Stomach (tissue), 8 donors: ENCODE measurements at regions not wholly inside any gene's neighbourhood (a gene's known extent, or its start where the extent isn't known, plus 50 kb on each side); places are given as distances from the start of the nearest gene placed in this dataset.

ENCODE experiments used
- DNase-seq, 2 donors: peaks; one replicate each; pipeline versions ENCODE4 v3.0.0 to v3.0.0-alpha.2; 2013 to 2019
- H3K27ac ChIP-seq, 5 donors: fragments of 200-600 bp in 4 of 5; sonication (generic) in 4 of 5; one replicate each; pipeline ENCODE4 v1.5.1; 2013 to 2019; ENCODE audit warnings: mild to moderate bottlenecking in 1 of 5, moderate library complexity in 1 of 5
- H3K27me3 ChIP-seq, 3 donors: fragments of 200-600 bp; sonication (generic); one replicate each; pipeline ENCODE4 v1.5.1; 2017 to 2019; ENCODE audit warnings: mixed run types in 1 of 3
- H3K36me3 ChIP-seq, 4 donors: fragments of 200-600 bp; sonication (generic); 1 replicate in 3 of 4; 2 replicates in 1 of 4; pipeline ENCODE4 v1.5.1; 2016 to 2019
- H3K4me1 ChIP-seq, 4 donors: fragments of 200-600 bp; sonication (generic); one replicate each; pipeline ENCODE4 v1.5.1; 2016 to 2019
- H3K4me3 ChIP-seq, 4 donors: fragments of 200-600 bp; sonication (generic) in 3 of 4; one replicate each; pipeline ENCODE4 v1.5.1; 2016 to 2019; ENCODE audit warnings: mild to moderate bottlenecking in 1 of 4
- H3K9me3 ChIP-seq, 4 donors: fragments of 200-600 bp; sonication (generic); one replicate each; pipeline ENCODE4 v1.5.1; 2016 to 2019
- CTCF ChIP-seq, 7 experiments: fragments of 450-650 bp in 4 of 7; fragments of 200-600 bp in 3 of 7; sonication (generic) in 3 of 7; IDR thresholded peaks; one replicate each; pipeline ENCODE4 v1.5.1; 2016 to 2019; ENCODE audit warnings: antibody characterized with exemption in 7 of 7, control low read depth in 2 of 7, mild to moderate bottlenecking in 1 of 7
- EP300 ChIP-seq: sonication (generic); formaldehyde crosslinking; IDR thresholded peaks from one replicate; pipeline ENCODE4 v1.6.1; 2017; ENCODE audit warnings: antibody characterized with exemption
- POLR2A ChIP-seq, 4 donors: fragments of 450-650 bp; IDR thresholded peaks; one replicate each; pipeline ENCODE4 v1.6.1; 2016; ENCODE audit warnings: antibody characterized with exemption in 4 of 4, control low read depth in 2 of 4, mild to moderate bottlenecking in 1 of 4, moderate library complexity in 1 of 4
- POLR2AphosphoS5 ChIP-seq, 3 donors: sonication (generic); formaldehyde crosslinking; IDR thresholded peaks; one replicate each; pipeline ENCODE4 v1.6.1; 2016; ENCODE audit warnings: antibody characterized with exemption in 3 of 3
- WGBS, 5 donors: extraction: QIAGEN DNeasy Blood & Tissue Kit in 3 of 5; methylation state at CpG; one replicate each; pipeline versions ENCODE4 v1.1.5 to v1.1.7; 2013 to 2018; 5-methylcytosine and 5-hydroxymethylcytosine counted together
- intact Hi-C: fragments of 100-400 bp; cut with DNase I; formaldehyde crosslinking; loops from one replicate; pipeline ENCODE4 v1.15.1; 2023; ENCODE audit warnings: low total_unique reads
- donor health status: healthy with polysubstance abuse.
- donor health status: Bipolar disorder and iron deficiency.
- donor health status: healthy.

- peak in 1 of 2 donors; percentile 48 for DNase-seq
- peak overlapping the region in 1 of 5 donors; percentile 8 for H3K27ac ChIP-seq
- no peaks in the 10 kb centered on the region for H3K4me1 ChIP-seq
- H3K27me3 ChIP-seq = no peaks in the 10 kb centered on the region
- no peak overlapping the region for H3K4me3 ChIP-seq
- intact Hi-C loops = no loop called here
- H3K36me3 ChIP-seq = no peaks in the 10 kb centered on the region
- no peaks in the 10 kb centered on the region for H3K9me3 ChIP-seq
- 76 to 90% (median 81%) methylated on average over 2 of the region's 2 CpGs for WGBS, 5 donors
- TF ChIP-seq EP300 (no peak), POLR2A (IDR thresholded peaks at IDR 0.05) (no peak), POLR2AphosphoS5 (IDR thresholded peaks at IDR 0.05) (no peak), CTCF (IDR thresholded peaks at IDR 0.05) (no peak)
Observed at GRCh38 chr4:125760201-125760819, 445.6 kb downstream of the FAT4 start.

GRCh38 chr4:125760956-125761355 is 446.2 kb downstream of the FAT4 start:
- DNase-seq = no peak
- H3K27me3 ChIP-seq = no peaks in the 10 kb centered on the region
- no peak overlapping the region for H3K27ac ChIP-seq
- no peak for TF ChIP-seq CTCF (IDR thresholded peaks at IDR 0.05)
- no peaks in the 10 kb centered on the region for H3K4me1 ChIP-seq
- intact Hi-C loops = no loop called here
- WGBS, 5 donors = 65 to 77% (median 70%) methylated on average over 3 of the region's 3 CpGs
- no peaks in the 10 kb centered on the region for H3K36me3 ChIP-seq
- H3K4me3 ChIP-seq = no peak overlapping the region
- H3K9me3 ChIP-seq = no peaks in the 10 kb centered on the region

- no peak for DNase-seq
- intact Hi-C loops = no loop called here
- WGBS, 5 donors = 55 to 74% (median 66%) methylated on average over 3 of the region's 3 CpGs
Observed at GRCh38 chr4:125762537-125762936, 447.8 kb downstream of the FAT4 start.

GRCh38 chr4:125765941-125766340 is 451.2 kb downstream of the FAT4 start:
- Histone ChIP-seq H3K4me3 (no peak overlapping the region), H3K27me3 (no peaks in the 10 kb centered on the region), H3K4me1 (no peaks in the 10 kb centered on the region), H3K27ac (no peak overlapping the region), H3K9me3 (no peaks in the 10 kb centered on the region), H3K36me3 (no peaks in the 10 kb centered on the region)
- no peak for TF ChIP-seq EP300
- no peak for TF ChIP-seq CTCF (IDR thresholded peaks at IDR 0.05)
- no peak for TF ChIP-seq POLR2A (IDR thresholded peaks at IDR 0.05)
- TF ChIP-seq POLR2AphosphoS5 (IDR thresholded peaks at IDR 0.05) = no peak
- intact Hi-C loops = no loop called here
- DNase-seq = peak in 1 of 2 donors; percentile 15

More at GRCh38 chr4:125762537-125762936, 447.8 kb downstream of the FAT4 start:
- no peaks in the 10 kb centered on the region for H3K4me1 ChIP-seq
- no peak overlapping the region for H3K4me3 ChIP-seq
- no peaks in the 10 kb centered on the region for H3K36me3 ChIP-seq
- no peaks in the 10 kb centered on the region for H3K27me3 ChIP-seq
- H3K27ac ChIP-seq = no peak overlapping the region
- TF ChIP-seq CTCF (IDR thresholded peaks at IDR 0.05) (no peak), POLR2AphosphoS5 (IDR thresholded peaks at IDR 0.05) (no peak), EP300 (no peak), POLR2A (IDR thresholded peaks at IDR 0.05) (no peak)
- H3K9me3 ChIP-seq = no peaks in the 10 kb centered on the region
